ENCODE measurements at regions not wholly inside any gene's neighbourhood (a gene's known extent, or its start where the extent isn't known, plus 50 kb on each side); places are given as distances from the start of the nearest gene placed in this dataset.

GRCh38 chr15:31262901-31263671 lies 63.5 kb upstream of the KLF13 start:
- DNase-seq (ENCODE audit: low read depth), result no peak

- peak; percentile 45 for DNase-seq (ENCODE audit: low read depth)
These were observed 62.7 kb upstream of the KLF13 start for GRCh38 chr15:31263751-31264558.

GRCh38 chr15:31264559-31265089 lies 62.0 kb upstream of the KLF13 start:
- DNase-seq (ENCODE audit: low read depth), result no peak

DNA sequence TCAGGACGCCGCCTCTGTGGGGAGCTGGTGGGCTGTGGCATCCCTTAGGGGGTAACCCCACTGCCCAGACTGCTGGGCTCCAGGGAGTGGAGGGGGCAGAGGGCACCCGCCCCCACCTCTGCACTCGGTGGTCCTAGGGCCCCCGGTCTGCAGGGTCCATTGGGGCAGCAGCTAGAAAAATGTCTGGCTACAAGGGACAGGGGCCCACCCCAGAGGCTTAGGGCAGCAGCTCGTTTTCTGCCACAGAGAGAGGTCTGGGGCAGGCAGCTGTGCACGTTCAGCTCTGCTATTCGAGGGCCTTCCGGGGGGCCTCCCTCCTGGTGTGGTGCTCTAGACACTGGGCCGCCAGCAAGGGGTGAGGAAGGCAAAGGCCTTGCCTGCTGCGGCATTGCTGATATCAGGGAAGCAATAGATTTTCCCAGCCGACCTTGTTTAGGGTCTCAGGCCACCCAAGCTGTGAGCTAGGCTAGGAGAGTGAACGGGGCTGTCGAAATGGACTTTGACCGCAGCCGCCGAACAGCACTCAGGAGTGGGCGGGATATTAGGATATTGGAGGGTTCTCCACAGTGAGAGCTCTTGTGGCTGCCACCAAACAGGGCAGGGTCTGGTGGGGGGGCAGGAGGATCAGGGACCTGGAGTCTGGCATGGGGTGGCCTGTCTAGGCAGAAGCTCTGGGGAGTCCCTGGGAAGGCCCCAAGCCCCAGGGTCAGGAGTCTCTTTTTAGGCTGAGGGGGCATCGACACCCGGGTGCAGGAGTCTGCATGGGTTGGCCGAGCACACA lies 61.4 kb upstream of the KLF13 start:
- no peak for DNase-seq (ENCODE audit: low read depth)

GRCh38 chr15:31265871-31266711 lies 60.5 kb upstream of the KLF13 start:
- DNase-seq (ENCODE audit: low read depth), result peak; percentile 43

DNA sequence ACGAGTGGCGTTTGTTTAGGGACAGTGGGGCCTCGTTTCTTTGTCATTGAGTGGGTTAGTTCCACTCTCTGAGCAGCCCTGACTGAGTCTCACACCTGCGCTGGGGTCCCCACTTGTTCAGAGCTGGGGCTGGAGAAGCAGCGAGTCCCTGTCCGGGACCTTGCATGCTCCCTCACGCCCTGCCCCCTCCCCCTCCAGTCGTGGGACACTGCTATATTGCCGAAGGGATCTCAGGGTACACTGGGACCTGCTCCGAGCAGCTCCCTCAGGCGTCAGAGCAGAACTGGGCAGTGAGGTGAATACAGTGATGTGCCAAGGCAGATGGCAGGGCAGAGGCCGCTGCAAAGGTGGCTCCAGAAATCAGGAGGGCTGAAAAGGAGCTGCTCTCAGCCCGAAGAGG lies 59.9 kb upstream of the KLF13 start:
- no peak for DNase-seq (ENCODE audit: low read depth)

DNA sequence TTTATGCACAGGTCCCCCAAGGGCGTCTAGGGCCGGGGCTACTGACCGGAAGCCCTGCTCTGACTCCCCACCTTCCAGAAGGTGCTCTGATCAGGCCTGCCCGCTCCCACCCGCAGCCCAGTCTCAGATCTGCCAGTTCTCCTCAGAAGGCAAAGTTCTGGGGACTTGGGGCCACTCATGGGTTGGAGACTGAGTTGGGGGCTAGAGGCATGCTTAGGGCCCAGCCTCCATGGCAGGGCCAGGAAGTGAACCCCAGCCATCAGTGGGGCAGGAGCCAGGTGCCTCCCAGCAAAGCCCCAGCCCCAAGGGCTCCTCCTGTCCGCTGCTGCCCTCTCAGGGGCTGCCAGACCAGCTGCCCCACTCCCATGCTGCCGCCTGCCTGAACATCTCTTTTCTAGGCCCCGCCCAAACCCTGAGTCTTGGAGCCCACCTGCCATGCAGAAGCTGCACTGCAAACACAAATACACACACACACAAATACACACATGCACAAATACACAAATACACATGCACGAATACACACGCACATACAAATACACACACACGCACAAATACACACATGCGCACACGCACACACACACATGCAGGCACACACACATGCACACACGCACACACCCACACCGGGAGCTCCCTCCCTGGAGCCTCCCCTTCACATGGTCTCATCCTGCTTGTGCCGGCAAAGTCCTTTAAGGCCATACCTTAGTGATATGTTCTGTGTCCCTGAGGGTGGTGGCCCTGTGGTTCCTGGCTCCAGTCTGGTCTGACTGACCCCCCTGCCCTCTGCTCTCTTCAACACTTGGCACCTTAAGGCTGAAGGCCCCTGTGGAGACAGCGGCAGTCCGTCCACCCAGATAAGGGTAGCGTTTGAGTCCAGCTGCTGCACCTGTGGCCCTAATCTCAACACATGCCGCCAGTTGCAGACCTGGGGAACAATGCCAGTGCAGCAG lies 59.2 kb upstream of the KLF13 start:
- DNase-seq (ENCODE audit: low read depth), result no peak

DNA sequence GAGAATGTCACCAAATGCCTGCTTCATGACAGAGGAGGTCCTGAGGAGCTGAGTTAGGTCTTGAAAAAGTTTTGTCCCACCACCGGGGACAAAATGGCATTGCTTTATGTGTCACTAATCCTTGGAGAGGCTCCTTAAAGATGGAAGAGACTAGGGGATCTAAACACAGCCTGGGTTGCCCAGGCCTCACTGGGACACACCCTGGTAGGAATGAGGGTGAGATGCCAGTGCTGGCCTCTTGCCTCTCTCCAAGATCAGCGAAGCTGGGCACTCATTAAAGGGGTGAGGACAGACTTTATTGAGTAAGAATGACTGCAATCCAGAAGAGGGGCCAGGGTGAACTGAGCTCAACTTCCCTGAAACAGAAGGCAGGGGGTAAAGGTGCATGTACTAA lies 58.5 kb upstream of the KLF13 start:
- DNase-seq (ENCODE audit: low read depth), result no peak

- no peak for DNase-seq (ENCODE audit: low read depth)
These were observed 57.5 kb upstream of the KLF13 start for GRCh38 chr15:31268911-31269784.

DNA sequence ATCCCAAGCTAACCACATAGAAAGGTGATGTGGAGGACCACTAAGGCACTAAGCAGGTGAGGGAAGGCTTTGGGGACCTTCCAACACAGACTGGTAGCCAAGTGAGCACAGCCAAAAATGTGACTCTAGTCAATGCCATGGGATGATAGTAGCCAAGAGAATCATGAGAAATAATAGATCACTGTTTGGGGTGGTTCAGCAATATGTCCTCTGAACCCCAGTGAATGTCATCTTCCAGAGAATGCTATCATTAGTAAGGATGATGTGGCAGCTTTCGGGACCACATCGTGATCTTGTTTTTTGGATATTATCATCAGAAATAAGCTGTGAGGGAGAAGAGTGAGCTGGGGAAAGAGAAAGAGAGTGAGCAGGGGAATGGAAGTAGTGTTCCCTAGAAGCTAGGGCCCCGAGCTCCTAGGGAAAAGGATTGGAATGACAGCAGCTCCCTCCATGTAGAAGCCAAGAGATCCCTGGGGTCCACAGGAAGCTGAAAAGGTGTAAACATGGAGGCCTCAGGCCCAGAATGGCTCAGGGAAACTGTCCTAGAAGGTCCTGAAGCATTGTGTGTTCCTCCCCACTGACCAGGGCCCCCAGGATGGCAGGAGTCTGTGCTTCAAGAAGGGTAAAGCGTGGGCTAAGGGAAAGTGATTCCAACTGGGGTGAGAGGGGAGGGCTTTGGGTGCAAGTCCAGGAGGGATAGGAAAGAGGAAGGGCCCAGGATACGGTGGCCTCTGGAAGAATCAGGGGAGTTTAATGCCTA lies 56.6 kb upstream of the KLF13 start:
- no peak for DNase-seq (ENCODE audit: low read depth)

DNA sequence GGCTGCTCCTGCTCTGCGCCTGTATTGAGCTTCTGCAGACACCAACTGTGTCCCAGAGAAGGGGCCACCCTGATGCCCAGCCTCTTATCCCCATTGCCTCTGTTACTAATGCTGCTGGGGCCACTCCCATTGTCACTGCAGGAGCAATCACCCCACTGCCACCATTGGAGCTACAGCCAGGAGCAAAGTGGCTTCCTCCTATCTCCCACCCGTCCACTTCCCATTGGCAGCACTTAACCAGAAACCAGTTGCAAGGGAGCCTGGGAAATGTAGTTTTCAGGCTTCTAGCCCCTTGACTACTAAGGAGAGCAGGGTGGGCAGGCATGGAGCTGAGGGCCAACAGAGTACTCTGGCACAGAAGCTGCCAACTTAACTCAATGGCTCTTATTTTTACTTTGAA lies 55.9 kb upstream of the KLF13 start:
- DNase-seq (ENCODE audit: low read depth), result no peak

DNA sequence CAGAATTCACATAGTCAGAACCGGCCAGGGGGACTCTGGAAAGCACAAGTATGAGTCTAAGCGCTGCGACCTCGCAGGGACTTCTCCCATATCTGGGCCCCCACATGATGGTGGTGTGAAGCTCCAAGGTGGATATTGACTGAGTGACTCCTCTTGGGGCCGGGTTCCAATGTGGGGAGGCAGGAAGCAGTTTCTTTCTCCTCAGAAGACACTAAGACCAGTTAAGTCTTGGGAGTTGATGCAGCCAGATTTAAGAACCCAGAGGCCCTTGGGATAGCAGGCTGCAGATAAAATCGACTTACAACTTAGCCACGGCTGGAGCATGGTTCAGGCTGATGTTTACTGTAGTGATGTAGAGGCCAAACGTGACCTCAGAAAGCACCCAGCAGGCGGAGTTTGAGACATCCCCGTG lies 55.4 kb upstream of the KLF13 start:
- no peak for DNase-seq (ENCODE audit: low read depth)

DNA sequence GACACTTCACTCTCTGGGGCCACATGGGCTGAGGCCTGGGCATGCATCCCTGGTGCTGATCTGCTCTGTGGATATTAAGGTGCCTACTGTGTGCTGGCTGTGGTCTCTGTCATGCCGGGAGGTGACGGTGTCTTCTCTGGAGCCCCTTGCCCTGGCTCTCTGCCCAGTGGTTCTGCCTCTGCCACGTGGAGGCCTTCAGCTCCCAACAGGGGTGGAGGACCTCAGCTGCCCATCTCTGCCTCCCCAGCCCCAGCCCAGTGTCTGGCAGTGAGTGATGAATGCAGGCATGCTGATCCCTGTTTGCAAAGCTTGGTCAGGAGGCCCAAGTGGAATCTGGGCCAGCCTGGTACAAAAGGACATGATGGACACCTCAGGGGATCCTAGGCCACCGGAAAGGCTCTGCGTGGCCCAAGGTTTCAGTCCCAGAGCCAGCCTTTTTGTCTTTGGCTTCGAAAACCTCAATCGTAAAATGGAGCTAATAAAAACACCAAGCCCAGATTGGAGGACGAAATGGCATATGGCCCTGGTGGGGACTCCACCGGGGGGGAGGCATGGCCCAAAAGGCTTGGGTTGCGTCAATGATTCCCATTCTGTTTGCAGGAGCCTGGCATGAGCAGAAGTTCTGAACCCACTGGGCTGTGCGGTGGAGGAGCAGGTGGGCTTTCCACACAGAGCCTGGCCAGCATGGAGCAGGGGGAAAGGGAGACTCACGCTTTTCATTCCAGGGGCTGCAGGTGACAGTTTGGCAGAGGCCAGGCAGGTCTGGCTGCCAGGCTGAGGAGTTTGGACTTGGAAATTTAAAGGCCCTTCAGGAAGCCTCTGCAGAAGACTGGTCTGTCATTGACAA lies 54.7 kb upstream of the KLF13 start:
- DNase-seq (ENCODE audit: low read depth), result no peak

- DNase-seq (ENCODE audit: low read depth), result no peak
These were observed 53.9 kb upstream of the KLF13 start for GRCh38 chr15:31272558-31273257.

DNA sequence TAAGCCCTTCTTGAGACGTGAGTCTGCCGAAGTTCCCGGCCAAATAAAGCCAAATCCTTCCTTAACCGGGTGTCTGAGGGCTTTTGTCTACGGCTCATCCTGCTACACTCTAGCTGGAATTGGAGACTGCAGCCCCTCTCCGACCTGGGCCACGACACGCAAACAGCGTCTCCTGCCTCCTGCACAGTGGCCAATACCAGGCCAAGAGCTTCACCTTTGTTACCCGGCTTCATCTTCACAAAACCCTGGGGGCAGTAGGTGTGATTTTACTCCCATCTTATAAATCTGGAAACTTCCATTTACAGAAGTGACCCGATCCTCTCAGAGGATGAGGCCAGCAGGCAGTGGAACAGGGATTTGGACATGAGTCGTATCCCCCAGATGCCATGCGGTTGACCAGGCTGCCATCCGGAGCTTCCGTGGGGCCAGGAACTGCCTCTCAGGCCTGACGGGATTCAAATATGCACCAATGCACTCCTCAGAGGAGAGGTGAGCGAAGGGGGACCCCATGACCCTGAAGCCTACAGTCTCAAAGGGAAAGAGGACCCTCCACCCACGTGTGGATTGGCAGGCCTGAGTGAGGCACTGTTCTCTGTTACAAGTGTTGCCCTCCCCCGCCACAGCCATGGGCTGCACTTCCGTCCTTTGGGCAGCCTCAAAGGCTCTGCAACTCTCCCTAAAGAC lies 53.2 kb upstream of the KLF13 start:
- DNase-seq (ENCODE audit: low read depth), result no peak

All from T-helper 22 cell (primary cell).